GM12878 (cell line): ENCODE measurements at regions not wholly inside any gene's neighbourhood (a gene's known extent, or its start where the extent isn't known, plus 50 kb on each side); places are given as distances from the start of the nearest gene placed in this dataset.

Experiments used
- ATAC-seq: fragments of 200-7000 bp; cut with Tn5 transposase; 3 replicates; pipeline ENCODE4 v1.9.1; 2020; ENCODE audit warnings: mild to moderate bottlenecking, moderate library complexity
- BruUV-seq: library from RNA; stranded (reverse); fragments of 400-500 nt; replicated peaks from 2 replicates; lab custom pipeline; 2021; lab: Mats Ljungman, UMichigan
- CTCF ChIA-PET: fragments of 300-600 bp; sonication (Branson Sonifier 250); formaldehyde crosslinking; extraction: SDS; loops from one replicate; lab custom pipeline; 2021; ENCODE audit warnings: inconsistent platforms; lab: Yijun Ruan, JAX
- POLR2A ChIA-PET: fragments of 350-600 bp; formaldehyde crosslinking; extraction: SDS; loops from one replicate; lab custom pipeline; 2021; ENCODE audit warnings: inconsistent platforms; lab: Charles Lee
- RAD21 ChIA-PET: fragments of 300-600 bp; sonication (Branson Sonifier 250); formaldehyde crosslinking; loops from one replicate; lab custom pipeline; 2023; ENCODE audit warnings: antibody characterized with exemption; ENCODE audit not compliant: unreplicated experiment; lab: Charles Lee
- SMC1A ChIA-PET: fragments of 300-600 bp; sonication (Branson Sonifier 250); formaldehyde crosslinking; loops from one replicate; lab custom pipeline; 2023; ENCODE audit not compliant: unreplicated experiment, uncharacterized antibody; lab: Charles Lee
- DNase-seq: peaks from one replicate; pipeline ENCODE4 v3.0.0-alpha.2; 2011; ENCODE audit warnings: low read depth, low spot score
- FAIRE-seq: peaks from 3 replicates; lab custom pipeline; 2011; peaks lifted over from hg19 to GRCh38; lab: Jason Lieb, UNC
- H2AFZ ChIP-seq: 2 replicates; pipeline ENCODE4 v1.6.0; 2011; ENCODE audit warnings: low read depth, low read length, control low read depth; ENCODE audit not compliant: control insufficient read depth
- H3K27ac ChIP-seq: 2 replicates; pipeline ENCODE4 v1.5.1; 2011; ENCODE audit warnings: control low read depth; ENCODE audit not compliant: control insufficient read depth, insufficient read depth
- H3K27me3 ChIP-seq, 2 experiments: replicated peaks in 1 of 2; 2 replicates each; pipeline versions ENCODE4 v1.6.0 to v1.6.1; 2011; ENCODE audit warnings: low read length in 1 of 2; ENCODE audit not compliant: control insufficient read depth in 2 of 2, insufficient read depth in 2 of 2
- H3K36me3 ChIP-seq, 2 experiments: 2 replicates each; pipeline ENCODE4 v1.5.1; 2011; ENCODE audit warnings: low read length in 1 of 2; ENCODE audit not compliant: control insufficient read depth in 2 of 2, insufficient read depth in 2 of 2
- H3K4me1 ChIP-seq: 2 replicates; pipeline ENCODE4 v1.6.1; 2011; ENCODE audit warnings: mild to moderate bottlenecking, low read length, moderate library complexity, mixed read lengths; ENCODE audit not compliant: control insufficient read depth, insufficient read depth
- H3K4me2 ChIP-seq: 2 replicates; pipeline ENCODE4 v1.6.0; 2011; ENCODE audit warnings: control low read depth; ENCODE audit not compliant: control insufficient read depth, insufficient read depth
- H3K4me3 ChIP-seq: fragments of 200-600 bp; sonication (generic); 2 replicates; pipeline ENCODE4 v1.5.1; 2016
- H3K79me2 ChIP-seq: 2 replicates; pipeline ENCODE4 v1.6.0; 2011; ENCODE audit warnings: low read length; ENCODE audit not compliant: control insufficient read depth, insufficient read depth
- H3K9ac ChIP-seq: 2 replicates; pipeline ENCODE4 v1.8.0; 2011; ENCODE audit warnings: low read length, control low read depth, mixed read lengths; ENCODE audit not compliant: control insufficient read depth, insufficient read depth
- H3K9me3 ChIP-seq: replicated peaks from 3 replicates; pipeline ENCODE4 v1.5.1; 2011; ENCODE audit warnings: mild to moderate bottlenecking, low read length; ENCODE audit not compliant: control insufficient read depth, insufficient read depth
- H4K20me1 ChIP-seq: 2 replicates; pipeline ENCODE4 v1.6.0; 2011; ENCODE audit not compliant: control insufficient read depth, insufficient read depth
- ATF7 ChIP-seq: fragments of 450-650 bp; IDR thresholded peaks from 2 replicates; pipeline ENCODE4 v1.6.1; 2016; ENCODE audit warnings: low read depth, mild to moderate bottlenecking
- CHD1 ChIP-seq: IDR thresholded peaks from 2 replicates; pipeline ENCODE4 v1.6.1; 2012; ENCODE audit warnings: low read depth, low read length, improper control_type of control experiment
- CHD4 ChIP-seq: fragments of 200-600 bp; sonication (generic); IDR thresholded peaks from 2 replicates; pipeline ENCODE4 v1.6.1; 2016; ENCODE audit warnings: mild to moderate bottlenecking
- EZH2 ChIP-seq: IDR thresholded peaks from 2 replicates; pipeline ENCODE4 v1.6.1; 2012; ENCODE audit warnings: low read depth, mild to moderate bottlenecking, control low read depth, inconsistent platforms, low read length, borderline replicate concordance; ENCODE audit not compliant: control insufficient read depth
- IRF4 ChIP-seq: IDR thresholded peaks from 2 replicates; pipeline ENCODE4 v1.6.1; 2011; ENCODE audit warnings: low read depth, low read length
- LARP7 ChIP-seq: fragments of 450-650 bp; IDR thresholded peaks from 2 replicates; pipeline ENCODE4 v1.6.1; 2017; ENCODE audit warnings: mild to moderate bottlenecking
- MXI1 ChIP-seq: fragments of 150-350 bp; IDR thresholded peaks from 2 replicates; pipeline ENCODE4 v1.6.1; 2011; ENCODE audit warnings: low read depth, mild to moderate bottlenecking, inconsistent platforms, low read length, improper control_type of control experiment
- PML ChIP-seq: IDR thresholded peaks from 2 replicates; pipeline ENCODE4 v1.6.1; 2012; ENCODE audit warnings: low read length, inconsistent platforms
- POLR2AphosphoS2 ChIP-seq: IDR thresholded peaks from 2 replicates; pipeline ENCODE4 v1.6.1; 2011; ENCODE audit warnings: low read depth, mild to moderate bottlenecking, low read length, improper control_type of control experiment, moderate library complexity
- POU2F2 ChIP-seq: IDR thresholded peaks from 3 replicates; pipeline ENCODE4 v1.6.1; 2011; ENCODE audit warnings: low read depth, mild to moderate bottlenecking, low read length, borderline replicate concordance
- RELA ChIP-seq: fragments of 450-650 bp; IDR thresholded peaks from 2 replicates; pipeline ENCODE4 v1.8.0; 2014; ENCODE audit warnings: borderline replicate concordance; ENCODE audit not compliant: partially characterized antibody
- ZNF217 ChIP-seq: fragments of 450-650 bp; IDR thresholded peaks from 2 replicates; pipeline ENCODE4 v1.6.1; 2017; ENCODE audit warnings: antibody characterized with exemption, mild to moderate bottlenecking
- WGBS: methylation state at CpG from one replicate; pipeline ENCODE4 v1.1.6; 2016; ENCODE audit warnings: low lambda C conversion rate; ENCODE audit not compliant: insufficient replicate concordance, insufficient coverage; ENCODE audit errors: missing lambda C conversion rate; 5-methylcytosine and 5-hydroxymethylcytosine counted together
- in situ Hi-C: fragments of 300-500 bp; cut with MboI; formaldehyde crosslinking; loops from 9 replicates; pipeline ENCODE4 v1.14.3; 2018; ENCODE audit warnings: mixed read lengths
- intact Hi-C: fragments of 100-400 bp; cut with micrococcal nuclease; formaldehyde crosslinking; loops from one replicate; pipeline ENCODE4 v1.14.2; 2022; ENCODE audit not compliant: unreplicated experiment
- TF ChIP-seq, protein P1 (sequence below): fragments of 450-650 bp; IDR thresholded peaks from 2 replicates; pipeline ENCODE4 v1.6.1; 2016; ENCODE audit warnings: mild to moderate bottlenecking
- TF ChIP-seq, protein P2 (sequence below): fragments of 450-650 bp; IDR thresholded peaks from 2 replicates; pipeline ENCODE4 v1.6.1; 2016; ENCODE audit warnings: mild to moderate bottlenecking, moderate library complexity, borderline replicate concordance
- TF ChIP-seq, protein P3 (sequence below): fragments of 150-350 bp; IDR thresholded peaks from 2 replicates; pipeline ENCODE4 v1.6.1; 2014; ENCODE audit warnings: mild to moderate bottlenecking, low read depth, low read length
- TF ChIP-seq, protein P4 (sequence below): fragments of 450-650 bp; formaldehyde crosslinking; IDR thresholded peaks from 2 replicates; pipeline ENCODE4 v1.4.0; 2020; ENCODE audit warnings: mild to moderate bottlenecking, moderate library complexity

DNA sequence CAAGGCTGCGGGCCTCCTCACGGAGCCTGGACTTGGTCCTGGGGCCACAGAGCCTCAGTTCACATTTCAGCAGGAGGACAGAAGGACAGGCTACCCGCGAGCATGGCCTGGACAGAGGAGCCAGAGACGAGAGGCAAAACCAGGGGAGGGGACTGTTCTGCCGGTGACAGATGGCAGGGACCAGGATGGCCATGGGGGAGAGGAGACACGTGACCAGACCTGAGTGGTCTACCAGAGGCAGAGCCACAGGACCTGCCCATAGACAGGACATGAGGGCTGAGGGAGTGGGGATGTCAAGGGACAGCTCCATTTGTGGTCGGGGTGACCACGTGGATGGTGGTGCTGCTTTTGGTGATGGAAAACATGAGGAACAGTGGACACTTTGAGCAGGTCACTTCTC lies 207.9 kb downstream of the NFATC2 start:
- no TSS peak for BruUV-seq
- H3K27me3 ChIP-seq = no peaks in the 10 kb centered on the region; a peak in 2 of 4 replicates
- H4K20me1 ChIP-seq = no peaks in the 10 kb centered on the region
- H2AFZ ChIP-seq = no peak overlapping the region
- no peak overlapping the region for H3K4me3 ChIP-seq
- ChIA-PET POLR2A (no interaction called here), SMC1A (no interaction called here), CTCF (interaction anchor here (1.7 kb wide), 1 partner anchor 347 kb away, joined by 4 read pairs; no protein-coding TSS in a partner anchor), RAD21 (no interaction called here)
- H3K4me1 ChIP-seq = peaks cover 4% of the 10 kb centered on the region; the same call in 1 of the 2 replicates
- H3K36me3 ChIP-seq = no peaks in the 10 kb centered on the region
- FAIRE-seq = no peak
- H3K9ac ChIP-seq = no peak overlapping the region
- no peak for ATAC-seq
- no peak overlapping the region for H3K27ac ChIP-seq
- in situ Hi-C loops (no loop called here), intact Hi-C loops (no loop called here)
- DNase-seq = no peak
- no peaks in the 10 kb centered on the region; the same call in 2 of the 3 replicates for H3K9me3 ChIP-seq
- H3K79me2 ChIP-seq = no peaks in the 10 kb centered on the region
- no peak overlapping the region for H3K4me2 ChIP-seq
- 46% methylated on average over 9 of the region's 9 CpGs for WGBS
- TF ChIP-seq POLR2AphosphoS2 (no peak), RELA (no peak), ATF7 (no peak), MXI1 (no peak), CHD4 (no peak), ZNF217 (no peak), POU2F2 (no peak), IRF4 (no peak), CHD1 (no peak), LARP7 (no peak), EZH2 (no peak), PML (no peak)
- TF ChIP-seq, protein P1, sequence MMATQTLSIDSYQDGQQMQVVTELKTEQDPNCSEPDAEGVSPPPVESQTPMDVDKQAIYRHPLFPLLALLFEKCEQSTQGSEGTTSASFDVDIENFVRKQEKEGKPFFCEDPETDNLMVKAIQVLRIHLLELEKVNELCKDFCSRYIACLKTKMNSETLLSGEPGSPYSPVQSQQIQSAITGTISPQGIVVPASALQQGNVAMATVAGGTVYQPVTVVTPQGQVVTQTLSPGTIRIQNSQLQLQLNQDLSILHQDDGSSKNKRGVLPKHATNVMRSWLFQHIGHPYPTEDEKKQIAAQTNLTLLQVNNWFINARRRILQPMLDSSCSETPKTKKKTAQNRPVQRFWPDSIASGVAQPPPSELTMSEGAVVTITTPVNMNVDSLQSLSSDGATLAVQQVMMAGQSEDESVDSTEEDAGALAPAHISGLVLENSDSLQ = no peak
- TF ChIP-seq, protein P2, sequence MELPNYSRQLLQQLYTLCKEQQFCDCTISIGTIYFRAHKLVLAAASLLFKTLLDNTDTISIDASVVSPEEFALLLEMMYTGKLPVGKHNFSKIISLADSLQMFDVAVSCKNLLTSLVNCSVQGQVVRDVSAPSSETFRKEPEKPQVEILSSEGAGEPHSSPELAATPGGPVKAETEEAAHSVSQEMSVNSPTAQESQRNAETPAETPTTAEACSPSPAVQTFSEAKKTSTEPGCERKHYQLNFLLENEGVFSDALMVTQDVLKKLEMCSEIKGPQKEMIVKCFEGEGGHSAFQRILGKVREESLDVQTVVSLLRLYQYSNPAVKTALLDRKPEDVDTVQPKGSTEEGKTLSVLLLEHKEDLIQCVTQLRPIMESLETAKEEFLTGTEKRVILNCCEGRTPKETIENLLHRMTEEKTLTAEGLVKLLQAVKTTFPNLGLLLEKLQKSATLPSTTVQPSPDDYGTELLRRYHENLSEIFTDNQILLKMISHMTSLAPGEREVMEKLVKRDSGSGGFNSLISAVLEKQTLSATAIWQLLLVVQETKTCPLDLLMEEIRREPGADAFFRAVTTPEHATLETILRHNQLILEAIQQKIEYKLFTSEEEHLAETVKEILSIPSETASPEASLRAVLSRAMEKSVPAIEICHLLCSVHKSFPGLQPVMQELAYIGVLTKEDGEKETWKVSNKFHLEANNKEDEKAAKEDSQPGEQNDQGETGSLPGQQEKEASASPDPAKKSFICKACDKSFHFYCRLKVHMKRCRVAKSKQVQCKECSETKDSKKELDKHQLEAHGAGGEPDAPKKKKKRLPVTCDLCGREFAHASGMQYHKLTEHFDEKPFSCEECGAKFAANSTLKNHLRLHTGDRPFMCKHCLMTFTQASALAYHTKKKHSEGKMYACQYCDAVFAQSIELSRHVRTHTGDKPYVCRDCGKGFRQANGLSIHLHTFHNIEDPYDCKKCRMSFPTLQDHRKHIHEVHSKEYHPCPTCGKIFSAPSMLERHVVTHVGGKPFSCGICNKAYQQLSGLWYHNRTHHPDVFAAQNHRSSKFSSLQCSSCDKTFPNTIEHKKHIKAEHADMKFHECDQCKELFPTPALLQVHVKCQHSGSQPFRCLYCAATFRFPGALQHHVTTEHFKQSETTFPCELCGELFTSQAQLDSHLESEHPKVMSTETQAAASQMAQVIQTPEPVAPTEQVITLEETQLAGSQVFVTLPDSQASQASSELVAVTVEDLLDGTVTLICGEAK = no peak
- TF ChIP-seq, protein P3, sequence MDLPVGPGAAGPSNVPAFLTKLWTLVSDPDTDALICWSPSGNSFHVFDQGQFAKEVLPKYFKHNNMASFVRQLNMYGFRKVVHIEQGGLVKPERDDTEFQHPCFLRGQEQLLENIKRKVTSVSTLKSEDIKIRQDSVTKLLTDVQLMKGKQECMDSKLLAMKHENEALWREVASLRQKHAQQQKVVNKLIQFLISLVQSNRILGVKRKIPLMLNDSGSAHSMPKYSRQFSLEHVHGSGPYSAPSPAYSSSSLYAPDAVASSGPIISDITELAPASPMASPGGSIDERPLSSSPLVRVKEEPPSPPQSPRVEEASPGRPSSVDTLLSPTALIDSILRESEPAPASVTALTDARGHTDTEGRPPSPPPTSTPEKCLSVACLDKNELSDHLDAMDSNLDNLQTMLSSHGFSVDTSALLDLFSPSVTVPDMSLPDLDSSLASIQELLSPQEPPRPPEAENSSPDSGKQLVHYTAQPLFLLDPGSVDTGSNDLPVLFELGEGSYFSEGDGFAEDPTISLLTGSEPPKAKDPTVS = no peak
- TF ChIP-seq, protein P4, sequence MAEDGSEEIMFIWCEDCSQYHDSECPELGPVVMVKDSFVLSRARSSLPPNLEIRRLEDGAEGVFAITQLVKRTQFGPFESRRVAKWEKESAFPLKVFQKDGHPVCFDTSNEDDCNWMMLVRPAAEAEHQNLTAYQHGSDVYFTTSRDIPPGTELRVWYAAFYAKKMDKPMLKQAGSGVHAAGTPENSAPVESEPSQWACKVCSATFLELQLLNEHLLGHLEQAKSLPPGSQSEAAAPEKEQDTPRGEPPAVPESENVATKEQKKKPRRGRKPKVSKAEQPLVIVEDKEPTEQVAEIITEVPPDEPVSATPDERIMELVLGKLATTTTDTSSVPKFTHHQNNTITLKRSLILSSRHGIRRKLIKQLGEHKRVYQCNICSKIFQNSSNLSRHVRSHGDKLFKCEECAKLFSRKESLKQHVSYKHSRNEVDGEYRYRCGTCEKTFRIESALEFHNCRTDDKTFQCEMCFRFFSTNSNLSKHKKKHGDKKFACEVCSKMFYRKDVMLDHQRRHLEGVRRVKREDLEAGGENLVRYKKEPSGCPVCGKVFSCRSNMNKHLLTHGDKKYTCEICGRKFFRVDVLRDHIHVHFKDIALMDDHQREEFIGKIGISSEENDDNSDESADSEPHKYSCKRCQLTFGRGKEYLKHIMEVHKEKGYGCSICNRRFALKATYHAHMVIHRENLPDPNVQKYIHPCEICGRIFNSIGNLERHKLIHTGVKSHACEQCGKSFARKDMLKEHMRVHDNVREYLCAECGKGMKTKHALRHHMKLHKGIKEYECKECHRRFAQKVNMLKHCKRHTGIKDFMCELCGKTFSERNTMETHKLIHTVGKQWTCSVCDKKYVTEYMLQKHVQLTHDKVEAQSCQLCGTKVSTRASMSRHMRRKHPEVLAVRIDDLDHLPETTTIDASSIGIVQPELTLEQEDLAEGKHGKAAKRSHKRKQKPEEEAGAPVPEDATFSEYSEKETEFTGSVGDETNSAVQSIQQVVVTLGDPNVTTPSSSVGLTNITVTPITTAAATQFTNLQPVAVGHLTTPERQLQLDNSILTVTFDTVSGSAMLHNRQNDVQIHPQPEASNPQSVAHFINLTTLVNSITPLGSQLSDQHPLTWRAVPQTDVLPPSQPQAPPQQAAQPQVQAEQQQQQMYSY (CRISPR knock-in tag) = no peak
